RWPE2 (cell line): ENCODE measurements at regions not wholly inside any gene's neighbourhood (a gene's known extent, or its start where the extent isn't known, plus 50 kb on each side); places are given as distances from the start of the nearest gene placed in this dataset.

ENCODE experiments used
- ATAC-seq: fragments of 200-7000 bp; cut with Tn5 transposase; 3 replicates; pipeline ENCODE4 v1.9.1; 2021; ENCODE audit warnings: low read depth
- DNase-seq: peaks from one replicate; pipeline ENCODE4 v3.0.0-alpha.2; 2020; ENCODE audit warnings: low spot score
- H3K27ac ChIP-seq: fragments of 450-650 bp; 2 replicates; pipeline ENCODE4 v1.5.1; 2017; ENCODE audit warnings: mild to moderate bottlenecking; ENCODE audit not compliant: poor library complexity, severe bottlenecking
- H3K27me3 ChIP-seq: fragments of 250-450 bp; sonication (Bioruptor Pico); 2 replicates; pipeline ENCODE4 v1.5.1; 2021; ENCODE audit warnings: mild to moderate bottlenecking, moderate library complexity; ENCODE audit not compliant: insufficient read depth, poor library complexity, severe bottlenecking
- H3K36me3 ChIP-seq: fragments of 250-450 bp; sonication (Bioruptor Pico); 2 replicates; pipeline ENCODE4 v1.5.1; 2020; ENCODE audit warnings: low read depth, mild to moderate bottlenecking, moderate library complexity
- H3K4me1 ChIP-seq: fragments of 250-450 bp; sonication (Bioruptor Pico); 2 replicates; pipeline ENCODE4 v1.5.1; 2021; ENCODE audit warnings: mild to moderate bottlenecking, moderate library complexity; ENCODE audit not compliant: insufficient read depth, poor library complexity, severe bottlenecking
- H3K4me3 ChIP-seq: fragments of 250-450 bp; sonication (Bioruptor Pico); 2 replicates; pipeline ENCODE4 v1.5.1; 2021; ENCODE audit warnings: mild to moderate bottlenecking, moderate library complexity; ENCODE audit not compliant: severe bottlenecking
- H3K9me3 ChIP-seq: fragments of 250-450 bp; sonication (Bioruptor Pico); 2 replicates; pipeline ENCODE4 v1.5.1; 2021; ENCODE audit warnings: mild to moderate bottlenecking, moderate library complexity; ENCODE audit not compliant: severe bottlenecking
- TF ChIP-seq, protein P1 (sequence below): fragments of 450-650 bp; IDR thresholded peaks from one replicate; pipeline ENCODE4 v1.5.1; 2017; ENCODE audit warnings: mild to moderate bottlenecking, moderate library complexity; ENCODE audit not compliant: poor library complexity, severe bottlenecking

GRCh38 chr7:116101704-116102103, 71.1 kb upstream of the TFEC start:
- ATAC-seq (no peak), DNase-seq (no peak)
- TF ChIP-seq, protein P1, sequence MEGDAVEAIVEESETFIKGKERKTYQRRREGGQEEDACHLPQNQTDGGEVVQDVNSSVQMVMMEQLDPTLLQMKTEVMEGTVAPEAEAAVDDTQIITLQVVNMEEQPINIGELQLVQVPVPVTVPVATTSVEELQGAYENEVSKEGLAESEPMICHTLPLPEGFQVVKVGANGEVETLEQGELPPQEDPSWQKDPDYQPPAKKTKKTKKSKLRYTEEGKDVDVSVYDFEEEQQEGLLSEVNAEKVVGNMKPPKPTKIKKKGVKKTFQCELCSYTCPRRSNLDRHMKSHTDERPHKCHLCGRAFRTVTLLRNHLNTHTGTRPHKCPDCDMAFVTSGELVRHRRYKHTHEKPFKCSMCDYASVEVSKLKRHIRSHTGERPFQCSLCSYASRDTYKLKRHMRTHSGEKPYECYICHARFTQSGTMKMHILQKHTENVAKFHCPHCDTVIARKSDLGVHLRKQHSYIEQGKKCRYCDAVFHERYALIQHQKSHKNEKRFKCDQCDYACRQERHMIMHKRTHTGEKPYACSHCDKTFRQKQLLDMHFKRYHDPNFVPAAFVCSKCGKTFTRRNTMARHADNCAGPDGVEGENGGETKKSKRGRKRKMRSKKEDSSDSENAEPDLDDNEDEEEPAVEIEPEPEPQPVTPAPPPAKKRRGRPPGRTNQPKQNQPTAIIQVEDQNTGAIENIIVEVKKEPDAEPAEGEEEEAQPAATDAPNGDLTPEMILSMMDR, result no peak
- no peak overlapping the region for H3K27ac ChIP-seq
- H3K9me3 ChIP-seq, result no peaks in the 10 kb centered on the region
- H3K36me3 ChIP-seq, result no peaks in the 10 kb centered on the region
- H3K4me1 ChIP-seq, result peaks cover 9% of the 10 kb centered on the region
- no peaks in the 10 kb centered on the region for H3K27me3 ChIP-seq
- H3K4me3 ChIP-seq, result no peak overlapping the region

DNA sequence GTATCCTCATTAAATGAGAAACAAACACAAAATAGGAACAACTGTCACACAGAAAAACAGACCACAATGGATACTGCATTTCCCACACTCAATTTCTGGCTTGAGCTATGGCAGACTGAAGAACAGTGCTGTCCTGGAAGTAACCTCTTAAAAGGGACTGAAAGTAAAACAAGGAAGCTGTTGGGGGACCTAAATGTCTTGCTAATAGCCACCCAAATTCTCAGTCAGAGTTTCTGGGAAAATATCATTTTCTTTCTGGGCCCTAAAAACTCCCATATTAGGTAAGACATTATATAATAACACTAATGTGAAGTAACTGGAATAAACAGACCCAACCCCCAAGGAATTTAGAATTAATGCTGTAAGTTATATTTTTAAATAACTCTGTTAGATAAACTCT, 80.9 kb upstream of the TFEC start:
- Histone ChIP-seq H3K9me3 (no peaks in the 10 kb centered on the region), H3K4me3 (no peak overlapping the region), H3K27ac (no peak overlapping the region), H3K4me1 (no peaks in the 10 kb centered on the region), H3K27me3 (no peaks in the 10 kb centered on the region), H3K36me3 (no peaks in the 10 kb centered on the region)
- DNase-seq, result no peak
- TF ChIP-seq, protein P1, result no peak
- no peak for ATAC-seq

DNA sequence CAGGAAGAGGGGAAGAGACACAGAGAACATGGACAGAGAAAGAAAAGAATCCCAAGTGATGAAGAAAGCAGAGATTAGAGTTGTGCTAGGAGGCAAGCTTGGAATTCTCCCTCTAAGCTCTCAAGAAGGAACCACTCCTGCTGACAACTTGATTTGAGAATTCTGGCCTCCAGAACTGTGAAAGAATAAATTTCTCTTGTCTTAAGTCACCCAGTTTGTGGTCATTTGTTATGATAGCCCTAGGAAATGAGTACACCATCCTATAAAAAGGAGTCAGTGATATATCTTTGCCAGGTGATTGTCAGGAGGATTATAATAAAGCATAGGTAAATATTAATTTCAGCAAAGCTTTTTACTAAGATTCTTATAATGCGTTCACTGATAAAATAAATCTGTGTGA, 82.7 kb upstream of the TFEC start:
- Histone ChIP-seq H3K27ac (no peak overlapping the region), H3K36me3 (no peaks in the 10 kb centered on the region), H3K27me3 (peaks cover under 1% of the 10 kb centered on the region), H3K9me3 (no peaks in the 10 kb centered on the region), H3K4me1 (no peaks in the 10 kb centered on the region), H3K4me3 (no peak overlapping the region)
- DNase-seq (no peak), ATAC-seq (no peak)
- TF ChIP-seq, protein P1, result no peak

GRCh38 chr7:116120839-116121238, 89.5 kb upstream of the TES start:
- DNase-seq, result no peak
- H3K27ac ChIP-seq, result no peak overlapping the region
- H3K9me3 ChIP-seq, result no peaks in the 10 kb centered on the region
- TF ChIP-seq, protein P1, result no peak
- ATAC-seq, result no peak
- H3K4me3 ChIP-seq, result no peak overlapping the region
- H3K4me1 ChIP-seq, result no peaks in the 10 kb centered on the region
- H3K36me3 ChIP-seq, result no peaks in the 10 kb centered on the region
- peaks cover 7% of the 10 kb centered on the region for H3K27me3 ChIP-seq

DNA sequence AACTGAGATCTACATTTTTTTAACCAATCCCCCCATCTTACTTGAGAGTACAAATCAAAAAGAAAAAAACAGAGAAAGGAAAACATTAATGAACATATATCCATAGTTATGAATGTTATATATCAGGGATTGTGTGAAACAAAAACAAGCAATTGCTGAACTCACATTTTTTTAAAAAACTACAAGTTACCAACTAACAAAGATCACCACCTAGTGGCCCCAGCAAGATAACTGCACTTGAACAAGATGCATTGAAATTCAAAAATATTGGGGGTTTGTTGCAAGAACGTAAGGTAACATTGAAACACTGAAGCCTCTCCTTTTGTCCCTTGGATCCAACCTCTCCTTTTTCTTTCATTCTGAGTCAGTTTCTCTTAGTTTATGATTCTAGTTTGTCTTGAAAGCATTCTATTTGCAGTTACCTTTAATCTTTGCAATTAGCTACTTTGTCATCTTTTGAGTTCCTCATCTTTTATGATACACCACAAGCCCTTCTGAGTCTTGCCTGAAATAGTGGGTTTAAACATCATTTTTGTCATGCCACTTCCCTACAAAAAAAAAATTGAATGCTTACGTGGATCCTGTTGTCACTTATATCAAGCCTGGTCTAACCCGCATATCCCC, 87.3 kb upstream of the TES start:
- peaks cover under 1% of the 10 kb centered on the region for H3K9me3 ChIP-seq
- no peaks in the 10 kb centered on the region for H3K36me3 ChIP-seq
- peaks cover 7% of the 10 kb centered on the region for H3K27me3 ChIP-seq
- H3K4me3 ChIP-seq, result no peak overlapping the region
- DNase-seq (no peak), ATAC-seq (no peak; the same call in 2 of the 3 replicates)
- TF ChIP-seq, protein P1, result peak; percentile 83
- no peaks in the 10 kb centered on the region for H3K4me1 ChIP-seq
- H3K27ac ChIP-seq, result no peak overlapping the region
